Stimulated activated CD4-positive, alpha-beta T cell treated with anti-CD3 and anti-CD28 coated beads, Interleukin-12 subunit alpha, Interleukin-12 subunit beta, amount 100 ng/mL, for 4 hours (primary cell): ENCODE measurements at regions not wholly inside any gene's neighbourhood (a gene's known extent, or its start where the extent isn't known, plus 50 kb on each side); places are given as distances from the start of the nearest gene placed in this dataset.

ENCODE experiments used
- DNase-seq: peaks from one replicate; pipeline ENCODE4 v3.0.0-alpha.2; 2020

GRCh38 chr3:34925851-34926250 lies 713.5 kb upstream of the ARPP21 start:
- DNase-seq: no peak

GRCh38 chr3:34929036-34929435 lies 710.3 kb upstream of the ARPP21 start:
- no peak for DNase-seq

GRCh38 chr3:34934660-34935059 lies 704.7 kb upstream of the ARPP21 start:
- no peak for DNase-seq

GRCh38 chr3:34938784-34939183 lies 700.5 kb upstream of the ARPP21 start:
- no peak for DNase-seq

GRCh38 chr3:34942256-34942655 lies 697.1 kb upstream of the ARPP21 start:
- DNase-seq: no peak

GRCh38 chr3:34947834-34948233 lies 691.5 kb upstream of the ARPP21 start:
- DNase-seq: no peak

- DNase-seq: no peak
Observed at GRCh38 chr3:34948517-34948916, 690.8 kb upstream of the ARPP21 start.

- no peak for DNase-seq
Observed at GRCh38 chr3:34955680-34956079, 683.6 kb upstream of the ARPP21 start.

GRCh38 chr3:34956511-34956910 lies 682.8 kb upstream of the ARPP21 start:
- DNase-seq: no peak

- no peak for DNase-seq
Observed at GRCh38 chr3:34957677-34958076, 681.6 kb upstream of the ARPP21 start.

- DNase-seq: no peak
Observed at GRCh38 chr3:34969513-34969912, 669.8 kb upstream of the ARPP21 start.

- no peak for DNase-seq
Observed at GRCh38 chr3:34972481-34972880, 666.8 kb upstream of the ARPP21 start.

- no peak for DNase-seq
Observed at GRCh38 chr3:34973586-34973985, 665.7 kb upstream of the ARPP21 start.

- no peak for DNase-seq
Observed at GRCh38 chr3:34983631-34984030, 655.7 kb upstream of the ARPP21 start.

GRCh38 chr3:34988296-34988695 lies 651.0 kb upstream of the ARPP21 start:
- DNase-seq: no peak

GRCh38 chr3:34995796-34996430 lies 643.4 kb upstream of the ARPP21 start:
- DNase-seq: no peak

GRCh38 chr3:34998902-34999301 lies 640.4 kb upstream of the ARPP21 start:
- no peak for DNase-seq

- no peak for DNase-seq
Observed at GRCh38 chr3:35012214-35012613, 627.1 kb upstream of the ARPP21 start.

GRCh38 chr3:35028157-35028556 lies 611.2 kb upstream of the ARPP21 start:
- DNase-seq: no peak

GRCh38 chr3:35042210-35042991 lies 596.9 kb upstream of the ARPP21 start:
- no peak for DNase-seq

- DNase-seq: no peak
Observed at GRCh38 chr3:35043040-35043439, 596.3 kb upstream of the ARPP21 start.

- DNase-seq: no peak
Observed at GRCh38 chr3:35044190-35044589, 595.1 kb upstream of the ARPP21 start.

GRCh38 chr3:35045118-35045517 lies 594.2 kb upstream of the ARPP21 start:
- DNase-seq: no peak

GRCh38 chr3:35064761-35065160 lies 574.6 kb upstream of the ARPP21 start:
- DNase-seq: no peak

- DNase-seq: no peak
Observed at GRCh38 chr3:35065891-35066290, 573.4 kb upstream of the ARPP21 start.
